Fibroblast of skin of abdomen (primary cell): ENCODE measurements at regions not wholly inside any gene's neighbourhood (a gene's known extent, or its start where the extent isn't known, plus 50 kb on each side); places are given as distances from the start of the nearest gene placed in this dataset.
"Not testable (repeated sequence)": the region's sequence is repeated elsewhere in the genome, so short reads cannot be mapped to it uniquely, and the experiment has no call there.

Experiments
- DNase-seq: peaks from one replicate; pipeline ENCODE4 v3.0.0-alpha.2; 2013

- no peak for DNase-seq
Observed at GRCh38 chr14:82854901-82855300, 1321.2 kb upstream of the SEL1L start.

GRCh38 chr14:82855912-82856391 lies 1322.3 kb upstream of the SEL1L start:
- DNase-seq = peak; percentile 99

GRCh38 chr14:82861313-82861712 lies 1327.7 kb upstream of the SEL1L start:
- no peak for DNase-seq

GRCh38 chr14:82872494-82872893 lies 1338.8 kb upstream of the SEL1L start:
- no peak for DNase-seq

GRCh38 chr14:82878951-82879350 lies 1345.3 kb upstream of the SEL1L start:
- no peak for DNase-seq

- no peak for DNase-seq
Observed at GRCh38 chr14:82879949-82880535, 1346.4 kb upstream of the SEL1L start.

GRCh38 chr14:82886670-82887069 lies 1353.0 kb upstream of the SEL1L start:
- DNase-seq = no peak

GRCh38 chr14:82889701-82890100 lies 1356.0 kb upstream of the SEL1L start:
- no peak for DNase-seq

- no peak for DNase-seq
Observed at GRCh38 chr14:82896476-82896875, 1362.8 kb upstream of the SEL1L start.

- DNase-seq = no peak
Observed at GRCh38 chr14:82897469-82898308, 1364.0 kb upstream of the SEL1L start.

- no peak for DNase-seq
Observed at GRCh38 chr14:82905762-82906161, 1372.1 kb upstream of the SEL1L start.

GRCh38 chr14:82911930-82912329 lies 1378.3 kb upstream of the SEL1L start:
- no peak for DNase-seq

GRCh38 chr14:82913396-82913795 lies 1379.7 kb upstream of the SEL1L start:
- no peak for DNase-seq

- DNase-seq = no peak
Observed at GRCh38 chr14:82915381-82915780, 1381.7 kb upstream of the SEL1L start.

GRCh38 chr14:82935691-82936090 lies 1402.0 kb upstream of the SEL1L start:
- no peak for DNase-seq

- DNase-seq = no peak
Observed at GRCh38 chr14:82951171-82951570, 1417.5 kb upstream of the SEL1L start.

GRCh38 chr14:82963756-82964155 lies 1430.1 kb upstream of the SEL1L start:
- DNase-seq = no peak

GRCh38 chr14:82987502-82988124 lies 1454.0 kb upstream of the SEL1L start:
- peak; percentile 67 for DNase-seq

- not testable (repeated sequence) for DNase-seq
Observed at GRCh38 chr14:82994547-82994946, 1460.9 kb upstream of the SEL1L start.

- DNase-seq = peak; percentile 11
Observed at GRCh38 chr14:82999802-83000201, 1466.1 kb upstream of the SEL1L start.

GRCh38 chr14:83004456-83005006 lies 1470.9 kb upstream of the SEL1L start:
- DNase-seq = no peak

- no peak for DNase-seq
Observed at GRCh38 chr14:83006121-83006670, 1472.5 kb upstream of the SEL1L start.

- not testable (repeated sequence) for DNase-seq
Observed at GRCh38 chr14:83007052-83007451, 1473.4 kb upstream of the SEL1L start.
